ENCODE measurements at regions not wholly inside any gene's neighbourhood (a gene's known extent, or its start where the extent isn't known, plus 50 kb on each side); places are given as distances from the start of the nearest gene placed in this dataset.

DNA sequence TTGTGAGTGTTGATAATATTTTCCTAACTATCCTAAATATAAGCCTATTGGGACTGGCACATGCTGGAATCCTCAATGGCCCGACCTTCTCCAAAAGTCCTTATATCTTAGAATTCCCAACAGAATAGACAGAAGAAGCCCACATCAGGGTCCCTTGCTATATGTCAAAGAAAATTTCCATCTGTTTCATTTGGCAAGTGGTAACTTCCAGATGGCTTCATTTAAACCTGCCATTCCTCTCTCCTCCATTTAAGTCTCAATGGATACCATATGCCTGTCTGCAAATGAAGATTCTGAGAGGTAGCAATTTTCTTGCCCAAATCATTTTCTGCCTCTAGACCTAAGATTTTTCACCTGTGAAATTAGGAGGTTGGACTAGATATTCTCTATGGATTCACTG, 73.1 kb upstream of the KCNA4 start:
- no peak for DNase-seq

GRCh38 chr11:30091246-30091645, 74.4 kb upstream of the KCNA4 start:
- DNase-seq = no peak

- DNase-seq = no peak
These were observed 74.9 kb upstream of the KCNA4 start for GRCh38 chr11:30091737-30092136.

DNA sequence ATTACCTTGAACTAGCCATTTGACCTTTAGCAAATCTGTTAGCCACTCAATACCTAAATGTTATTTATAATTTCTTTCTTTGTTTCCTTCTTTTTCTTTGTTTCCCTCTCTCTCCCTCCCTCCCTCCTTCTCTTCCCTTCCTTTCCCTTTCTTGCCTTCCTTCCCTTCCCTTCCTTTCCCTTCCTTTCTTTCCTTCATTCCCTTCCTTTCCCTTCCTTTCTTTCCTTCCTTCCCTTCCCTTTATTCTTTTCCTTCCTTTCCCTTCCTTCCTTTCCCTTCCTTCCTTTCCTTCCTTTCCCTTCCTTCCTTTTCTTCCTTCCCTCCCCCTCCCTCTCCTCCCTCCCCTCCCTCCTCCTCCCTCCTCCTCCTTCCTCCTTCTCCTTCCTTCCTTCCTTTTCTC, 75.7 kb upstream of the KCNA4 start:
- no peak for DNase-seq

GRCh38 chr11:30100495-30100894, 83.7 kb upstream of the KCNA4 start:
- no peak for DNase-seq

- DNase-seq = no peak
These were observed 89.7 kb upstream of the KCNA4 start for GRCh38 chr11:30106222-30107181.

GRCh38 chr11:30107899-30108298, 91.1 kb upstream of the KCNA4 start:
- DNase-seq = no peak

DNA sequence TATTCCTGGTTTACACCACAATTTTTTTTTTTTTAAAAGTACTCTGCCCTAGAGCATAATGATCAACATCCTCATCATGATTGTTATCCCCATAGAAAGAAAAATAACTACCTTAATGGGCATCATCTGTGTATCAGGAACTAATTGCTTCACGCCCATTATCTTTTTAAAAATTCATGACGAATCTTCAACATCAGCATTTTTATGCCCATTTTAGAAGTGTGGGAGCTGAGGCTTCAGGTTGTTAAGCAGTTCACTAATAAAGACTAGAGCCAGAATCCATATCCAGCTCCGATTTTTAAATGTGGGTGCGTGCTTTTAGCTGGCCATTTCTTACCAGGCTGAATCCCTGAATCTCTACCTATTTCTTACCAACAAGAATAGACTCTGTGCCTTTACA, 92.9 kb upstream of the KCNA4 start:
- DNase-seq = no peak

- DNase-seq = no peak
These were observed 93.9 kb upstream of the KCNA4 start for GRCh38 chr11:30110691-30111090.

DNA sequence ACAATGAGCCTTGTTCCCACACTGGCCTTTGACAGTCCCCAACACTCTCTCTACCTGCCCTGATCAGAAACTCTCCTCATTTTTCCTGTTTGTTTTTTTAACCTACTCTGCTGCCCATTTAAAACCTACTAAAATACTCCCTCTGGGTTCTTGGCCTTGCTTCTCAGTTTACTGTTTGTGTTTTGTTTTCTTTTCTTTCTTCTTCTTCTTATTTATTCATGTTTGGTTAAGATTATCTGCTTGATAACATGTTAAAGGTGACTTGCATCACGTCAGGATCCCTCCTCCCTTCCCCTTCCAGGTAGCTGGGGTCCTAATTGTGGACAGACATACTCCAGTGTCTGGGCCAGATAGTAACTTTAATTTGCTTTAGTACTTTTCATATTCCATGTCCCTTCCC, 95.0 kb upstream of the KCNA4 start:
- no peak for DNase-seq

- DNase-seq = no peak
These were observed 96.6 kb upstream of the KCNA4 start for GRCh38 chr11:30113326-30113898.

DNA sequence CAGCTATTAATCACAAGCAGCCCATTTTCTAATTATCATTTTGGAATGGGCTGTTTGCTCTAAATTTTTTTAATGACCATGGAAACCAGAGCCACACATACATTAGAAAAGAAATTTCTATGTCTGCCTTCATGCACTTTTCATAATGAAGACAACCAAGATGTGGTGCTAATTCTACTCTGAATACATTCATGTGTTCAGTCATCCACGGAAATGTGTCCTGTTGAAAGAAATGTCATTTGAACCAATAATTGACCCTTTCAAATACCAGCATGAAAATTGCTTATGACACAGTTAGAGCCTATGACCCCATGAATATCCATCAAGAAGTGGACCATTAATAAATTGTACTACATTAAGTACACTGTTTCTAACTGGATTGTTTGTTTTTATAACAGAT, 99.7 kb upstream of the KCNA4 start:
- no peak for DNase-seq

GRCh38 chr11:30120045-30120589, 103.3 kb upstream of the KCNA4 start:
- no peak for DNase-seq

GRCh38 chr11:30125456-30125855, 105.4 kb upstream of the FSHB start:
- DNase-seq = no peak

GRCh38 chr11:30128269-30128932, 102.4 kb upstream of the FSHB start:
- DNase-seq = no peak

DNA sequence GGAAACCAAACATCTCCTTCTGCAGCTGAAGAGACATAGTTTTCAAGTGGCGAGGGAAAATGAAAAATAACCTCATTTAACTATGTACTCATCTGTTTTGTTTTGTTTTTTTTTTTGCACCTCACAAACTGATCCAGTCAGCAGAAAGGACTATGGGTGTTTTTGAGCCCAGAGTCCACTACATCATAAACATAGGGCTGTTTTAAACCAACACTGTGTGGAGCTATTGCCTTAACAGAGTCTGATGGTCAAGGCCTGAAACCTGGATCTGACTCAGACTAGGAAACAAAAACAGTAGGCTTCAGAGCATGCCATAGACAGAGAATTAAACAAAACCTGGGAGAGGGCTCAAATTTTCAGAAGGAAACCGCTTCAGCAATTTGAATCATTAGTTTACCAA, 99.3 kb upstream of the FSHB start:
- no peak for DNase-seq

DNA sequence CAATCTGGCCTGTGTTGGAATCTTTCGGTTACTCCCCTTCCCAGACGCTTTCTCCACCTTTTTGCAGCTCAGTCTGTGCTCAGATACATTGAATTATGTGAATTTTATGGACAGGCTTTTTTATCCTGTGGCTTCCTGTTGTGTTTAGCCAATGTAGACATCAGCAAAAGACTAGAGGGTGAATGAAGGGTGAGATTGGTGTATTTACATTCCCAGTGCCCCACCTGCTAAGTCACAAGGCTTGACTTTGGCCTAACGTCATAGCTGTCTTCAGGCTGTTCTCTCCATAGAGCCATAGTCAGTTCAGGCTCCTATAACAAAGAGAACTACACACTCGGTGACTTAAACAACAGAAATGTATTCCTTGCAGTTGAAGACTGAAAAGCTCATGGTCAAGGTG, 97.5 kb upstream of the FSHB start:
- DNase-seq = no peak

GRCh38 chr11:30143098-30143705, 87.6 kb upstream of the FSHB start:
- DNase-seq = peak in 1 of 2 donors; percentile 15

DNA sequence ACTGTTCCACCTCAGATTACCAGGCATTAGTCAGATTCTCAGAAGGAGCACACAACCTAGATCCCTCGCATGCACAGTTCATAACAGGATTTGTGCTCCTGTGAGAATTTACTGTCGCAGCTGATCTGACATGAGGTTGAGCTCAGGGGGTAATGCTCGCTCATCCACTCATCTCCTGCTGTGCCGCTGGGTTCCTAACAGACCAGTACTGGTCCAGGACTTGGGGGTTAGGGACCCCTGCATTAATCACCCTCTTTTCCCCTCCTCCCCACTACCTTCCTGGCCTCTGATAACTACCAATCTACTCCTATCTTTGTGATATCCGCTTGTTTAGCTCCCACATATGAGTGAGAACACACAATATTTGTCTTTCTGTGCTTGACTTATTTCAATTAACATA, 83.5 kb upstream of the FSHB start:
- DNase-seq = no peak

DNA sequence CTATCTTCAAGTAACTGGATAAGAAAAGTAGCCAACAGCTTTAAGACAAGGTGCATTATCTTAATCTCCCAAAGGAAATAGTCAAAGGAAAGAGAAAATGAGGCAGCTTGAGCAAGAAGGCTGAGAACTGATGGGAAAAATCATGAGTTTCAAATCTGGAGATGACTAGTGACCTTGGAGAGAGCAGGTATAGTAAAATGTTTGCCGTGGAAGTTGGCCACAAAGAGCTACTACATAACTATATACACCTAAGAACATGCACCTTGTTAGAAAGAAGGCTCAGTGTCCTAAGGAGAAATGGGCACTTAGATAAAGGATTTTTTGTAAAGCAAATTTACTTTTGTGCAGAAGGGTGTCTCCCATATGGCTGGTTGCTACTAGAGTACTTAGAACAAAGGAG, 80.8 kb upstream of the FSHB start:
- DNase-seq = no peak

- no peak for DNase-seq
These were observed 80.4 kb upstream of the FSHB start for GRCh38 chr11:30150425-30150824.

DNA sequence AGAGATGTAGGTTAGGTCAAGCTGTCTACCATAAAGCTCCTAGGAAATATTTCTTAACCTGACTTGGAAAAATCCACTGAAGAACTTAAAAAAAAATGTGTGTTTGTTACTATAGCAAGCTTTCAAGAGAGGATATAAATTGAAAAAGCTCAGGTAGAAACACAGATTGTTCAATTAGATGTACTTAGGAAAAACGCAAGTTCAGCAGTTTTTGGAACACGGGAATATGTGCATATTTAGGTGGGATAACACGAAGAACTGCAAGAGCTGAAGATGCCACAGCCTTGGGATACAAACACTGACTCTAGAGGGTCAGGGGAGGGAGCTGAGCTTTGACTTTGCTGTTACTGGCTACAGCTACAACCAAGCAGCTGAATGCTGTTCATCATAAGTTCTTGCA, 77.8 kb upstream of the FSHB start:
- DNase-seq = no peak

GRCh38 chr11:30155428-30155827, 75.4 kb upstream of the FSHB start:
- DNase-seq = no peak
